ENCODE measurements at regions not wholly inside any gene's neighbourhood (a gene's known extent, or its start where the extent isn't known, plus 50 kb on each side); places are given as distances from the start of the nearest gene placed in this dataset.
"Not testable (repeated sequence)": the region's sequence is repeated elsewhere in the genome, so short reads cannot be mapped to it uniquely, and the experiment has no call there.

DNA sequence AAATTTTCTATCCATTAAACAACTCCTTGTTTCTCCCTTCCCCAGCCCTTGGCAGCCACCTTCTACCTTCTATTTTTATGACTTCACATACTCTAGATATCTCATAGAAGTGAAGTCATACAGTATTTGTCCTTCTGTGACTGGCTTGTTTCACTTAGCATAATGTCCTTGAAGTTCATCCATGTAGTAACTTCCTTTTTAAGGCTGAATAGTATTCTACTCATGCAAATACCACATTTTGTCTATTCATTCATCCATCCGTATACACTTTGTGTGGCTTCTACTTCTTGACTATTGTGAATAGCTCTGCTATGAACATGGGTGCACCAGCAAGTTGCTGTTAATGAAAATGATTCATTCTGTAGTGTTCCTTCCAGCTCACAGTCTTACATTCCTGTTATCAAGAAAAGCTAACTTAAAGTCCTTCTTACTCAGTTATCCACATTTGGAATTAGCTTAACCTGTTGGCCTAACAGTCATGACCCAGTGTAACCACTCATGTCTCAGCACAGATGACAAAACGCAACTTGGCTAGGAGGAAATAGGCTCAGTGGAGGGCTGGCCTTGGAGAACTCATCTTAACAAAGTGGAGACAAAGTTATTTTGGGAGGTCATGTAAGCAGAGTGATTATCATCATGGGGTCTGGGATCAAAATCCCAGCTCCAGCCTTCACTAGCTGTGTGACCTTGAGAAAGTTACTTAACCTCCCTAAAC, 129.7 kb upstream of the MAP3K1 start:
- no peak for DNase-seq

- DNase-seq, result no peak
Observed at GRCh38 chr5:56684159-56684558, 131.2 kb upstream of the MAP3K1 start.

DNA sequence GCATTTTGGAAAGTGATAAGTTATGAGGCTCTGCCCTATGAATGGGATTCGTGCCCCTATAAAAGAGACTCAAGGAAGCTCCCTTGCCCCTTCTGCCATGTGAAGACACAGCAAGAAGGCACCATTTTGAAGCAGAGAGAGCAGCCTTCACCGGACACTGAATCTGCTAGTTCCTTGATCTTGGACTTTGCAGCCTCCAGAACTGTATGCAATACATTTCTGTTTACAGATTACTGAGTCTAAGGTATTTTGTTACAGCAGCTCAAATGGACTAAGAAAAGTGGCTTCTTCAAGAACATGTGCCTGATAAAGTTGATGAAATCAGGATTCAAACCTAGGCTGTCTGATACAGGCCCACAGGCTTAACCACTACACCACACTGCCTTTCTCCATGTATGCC, 131.6 kb upstream of the MAP3K1 start:
- DNase-seq, result no peak

DNA sequence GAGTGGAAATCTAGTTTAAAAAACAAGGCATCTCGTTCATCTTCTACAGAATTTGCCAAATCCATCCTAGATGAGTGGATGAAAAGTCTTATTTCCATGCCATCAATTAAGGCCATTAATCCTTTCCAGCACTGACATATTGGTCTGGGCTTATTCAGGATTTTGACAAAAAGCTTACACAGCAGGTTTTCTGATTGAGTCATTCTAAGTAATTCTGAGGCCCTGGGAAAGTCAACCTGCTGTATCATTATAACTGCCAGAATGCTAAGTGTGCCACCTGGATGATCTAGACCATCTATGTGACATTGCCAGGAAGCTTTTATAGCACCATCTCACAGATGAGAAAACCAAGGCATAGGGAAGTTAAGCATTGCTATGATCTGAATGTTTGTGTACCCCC, 132.1 kb upstream of the MAP3K1 start:
- no peak for DNase-seq

GRCh38 chr5:56681346-56681745, 134.0 kb upstream of the MAP3K1 start:
- DNase-seq, result no peak

DNA sequence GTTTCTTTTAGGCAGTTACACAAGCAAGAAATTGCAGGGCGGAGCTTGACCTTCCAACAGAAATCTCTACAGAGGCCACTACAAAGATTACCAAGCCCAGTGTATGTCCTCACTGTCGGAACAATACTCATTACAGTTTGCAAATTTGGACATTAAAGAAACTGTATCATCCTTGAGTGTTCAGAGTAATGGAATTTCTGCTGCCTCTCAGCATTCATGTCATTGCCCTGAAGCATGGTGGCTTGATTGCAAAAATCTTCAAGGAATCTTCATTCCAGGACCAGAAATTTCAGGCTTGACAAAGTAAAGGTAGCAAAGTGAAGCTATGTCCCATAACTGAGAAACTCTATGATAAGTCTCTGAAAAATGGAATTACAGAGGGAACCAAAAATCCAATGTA, 134.6 kb upstream of the MAP3K1 start:
- DNase-seq, result no peak

GRCh38 chr5:56677690-56678305, 137.6 kb upstream of the MAP3K1 start:
- no peak for DNase-seq

DNA sequence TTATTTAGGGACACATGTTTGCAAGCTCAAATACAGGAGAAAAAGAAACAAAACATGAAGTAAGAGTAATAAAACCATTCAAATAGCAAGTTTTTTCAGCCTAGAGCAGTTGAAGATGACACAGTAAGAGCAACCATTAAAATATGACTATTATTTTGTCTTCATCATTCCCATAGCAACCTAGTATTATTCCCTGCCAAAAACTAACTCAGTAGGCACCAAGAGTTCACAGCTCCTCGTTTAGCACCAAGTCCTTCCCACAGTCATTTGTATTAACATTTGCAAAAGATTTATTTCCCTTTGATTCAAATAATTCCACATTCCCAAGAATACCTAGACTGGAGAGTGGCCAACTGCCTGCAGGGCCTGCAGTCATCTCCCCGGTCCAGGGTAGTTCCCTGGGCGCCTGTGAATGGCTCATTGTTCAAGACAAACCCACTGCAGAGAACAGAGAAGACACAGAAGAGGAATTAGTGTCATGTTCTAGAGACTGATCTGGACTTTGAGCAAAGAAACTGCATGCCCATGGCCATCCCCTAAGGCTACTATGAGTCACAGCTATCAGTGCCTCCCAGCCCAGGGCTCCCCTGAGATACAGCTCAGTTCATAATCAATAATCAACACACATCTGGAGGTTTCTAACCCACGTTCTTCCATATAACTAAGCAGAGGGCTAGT, 139.1 kb upstream of the MAP3K1 start:
- DNase-seq, result no peak

DNA sequence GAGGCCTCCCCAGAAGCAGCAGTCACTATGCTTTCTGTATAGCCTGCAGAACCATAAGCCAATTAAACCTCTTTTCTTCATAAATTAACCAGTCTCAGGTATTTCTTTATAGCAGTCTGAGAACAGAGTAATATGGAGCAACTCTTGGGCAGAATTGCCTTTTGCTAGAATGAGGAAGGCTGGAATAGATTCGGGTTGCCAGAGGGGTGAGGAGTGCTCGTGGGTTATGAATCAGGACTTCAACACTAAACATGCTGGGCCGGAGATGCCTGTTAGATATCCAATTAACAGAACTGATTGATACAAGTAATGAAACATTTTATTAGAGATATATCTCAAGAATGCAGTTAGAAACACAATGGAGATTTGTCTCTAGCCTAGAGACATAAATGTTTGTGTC, 140.9 kb upstream of the MAP3K1 start:
- DNase-seq, result no peak

- DNase-seq, result no peak
Observed at GRCh38 chr5:56673171-56673570, 142.2 kb upstream of the MAP3K1 start.

GRCh38 chr5:56671571-56671970, 143.8 kb upstream of the MAP3K1 start:
- DNase-seq, result no peak

GRCh38 chr5:56670916-56671315, 144.4 kb upstream of the MAP3K1 start:
- DNase-seq, result no peak

GRCh38 chr5:56669534-56670483, 145.5 kb upstream of the MAP3K1 start:
- DNase-seq, result no peak

GRCh38 chr5:56668996-56669395, 146.4 kb upstream of the MAP3K1 start:
- no peak for DNase-seq

GRCh38 chr5:56667692-56668091, 147.7 kb upstream of the MAP3K1 start:
- DNase-seq, result no peak

DNA sequence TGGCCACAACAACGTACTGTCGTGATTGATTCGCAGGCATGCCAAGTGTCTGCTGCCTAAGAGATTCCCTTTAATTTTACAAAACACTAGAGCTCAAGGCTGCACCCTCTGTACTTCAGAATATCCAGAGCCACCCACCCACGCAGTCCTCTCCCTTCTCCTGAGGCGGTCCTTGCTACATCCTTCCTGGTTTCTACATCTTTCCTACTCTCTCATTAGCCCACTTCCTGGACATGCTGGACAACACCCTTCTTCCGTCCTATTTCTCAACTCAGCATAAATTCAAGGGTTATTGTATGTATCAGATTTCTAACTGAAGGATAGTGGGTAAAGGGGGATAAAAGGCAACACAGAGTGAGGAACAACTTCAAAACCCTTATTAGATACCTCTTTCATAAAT, 148.4 kb upstream of the MAP3K1 start:
- no peak for DNase-seq

DNA sequence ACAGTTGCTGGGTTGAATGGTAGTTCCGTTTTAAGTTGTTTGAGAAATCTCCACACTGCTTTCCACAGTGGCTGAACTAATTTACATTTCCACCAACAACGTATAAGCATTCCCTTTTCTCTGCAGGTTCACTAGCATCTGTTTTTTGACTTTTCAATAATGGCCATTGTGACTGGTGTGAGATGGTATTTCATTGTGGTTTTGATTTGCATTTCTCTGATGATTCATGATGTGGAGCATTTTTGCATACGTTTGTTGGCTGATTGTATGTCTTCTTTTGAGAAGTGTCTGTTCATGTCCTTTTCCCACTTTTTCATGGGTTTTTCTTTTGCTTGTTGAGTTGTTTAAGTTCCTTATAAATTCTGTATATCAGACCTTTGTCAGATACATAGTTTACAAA, 150.2 kb upstream of the MAP3K1 start:
- not testable (repeated sequence) for DNase-seq

- DNase-seq, result no peak
Observed at GRCh38 chr5:56664025-56664424, 151.3 kb upstream of the MAP3K1 start.

DNA sequence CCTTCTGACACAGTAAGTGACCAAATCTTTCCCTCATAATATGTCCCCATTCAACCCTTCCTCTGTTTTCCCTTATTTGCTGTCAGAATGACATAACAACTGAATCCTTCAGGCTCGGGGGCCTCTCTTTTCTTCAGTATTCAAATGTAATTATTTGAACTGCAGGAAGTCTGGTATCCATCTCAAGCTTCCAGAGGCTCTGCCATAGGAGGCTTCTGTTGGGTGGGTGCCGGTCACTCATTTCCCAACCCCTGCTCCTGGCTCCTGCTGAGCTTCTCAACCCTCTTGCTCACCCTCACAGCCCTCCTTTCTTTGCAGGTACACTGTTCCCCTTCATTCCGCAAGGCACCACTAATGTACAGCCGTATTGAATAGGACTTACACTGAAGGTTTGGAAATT, 151.8 kb upstream of the MAP3K1 start:
- no peak for DNase-seq

GRCh38 chr5:56662893-56663292, 152.5 kb upstream of the MAP3K1 start:
- no peak for DNase-seq

GRCh38 chr5:56659971-56660370, 155.4 kb upstream of the MAP3K1 start:
- no peak for DNase-seq

- DNase-seq, result no peak
Observed at GRCh38 chr5:56658972-56659371, 156.4 kb upstream of the MAP3K1 start.

All from DMS 273 treated with DMSO at 0.1 percent for 48 hours (cell line).